PC-9 (cell line): ENCODE measurements at regions not wholly inside any gene's neighbourhood (a gene's known extent, or its start where the extent isn't known, plus 50 kb on each side); places are given as distances from the start of the nearest gene placed in this dataset.

Experiments
- CTCF ChIP-seq: fragments of 200-600 bp; sonication (generic); conservative IDR thresholded peaks from 2 replicates; pipeline ENCODE4 v1.6.1; 2017; ENCODE audit warnings: mixed run types, antibody characterized with exemption, mild to moderate bottlenecking, moderate library complexity
- EZH2 ChIP-seq: fragments of 200-600 bp; sonication (generic); IDR thresholded peaks from 2 replicates; pipeline ENCODE4 v1.8.0; 2017; ENCODE audit warnings: antibody characterized with exemption, low read depth

DNA sequence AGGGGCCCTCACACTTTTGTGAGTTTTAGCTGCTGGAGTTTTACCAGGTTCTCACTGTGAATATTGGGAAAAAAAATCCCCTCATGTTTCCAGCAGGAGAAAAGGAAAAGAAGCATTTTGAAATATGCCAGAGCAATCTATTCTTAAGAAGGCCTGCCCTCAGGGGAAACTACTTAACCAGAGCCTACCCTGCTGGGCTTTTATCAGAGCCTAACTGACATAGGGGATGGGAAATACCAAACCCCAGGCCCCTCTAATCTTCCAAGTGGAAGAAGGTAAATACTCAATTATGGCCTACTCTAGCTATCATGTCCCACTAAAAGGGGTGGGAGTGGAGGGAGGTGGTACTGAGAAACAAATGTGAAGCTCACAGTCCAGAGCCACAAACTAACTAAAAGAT lies 68.7 kb upstream of the NMNAT3 start:
- TF ChIP-seq CTCF (no peak), EZH2 (no peak)
